HL-60 (cell line): ENCODE measurements at regions not wholly inside any gene's neighbourhood (a gene's known extent, or its start where the extent isn't known, plus 50 kb on each side); places are given as distances from the start of the nearest gene placed in this dataset.

Experiments
- DNase-seq, 2 experiments: peaks; one replicate each; pipeline ENCODE4 v3.0.0-alpha.2; 2010 to 2020; ENCODE audit warnings: low read depth in 1 of 2, low spot score in 1 of 2
- H3K27ac ChIP-seq: fragments of 250-450 bp; sonication (Bioruptor Pico); replicated peaks from 2 replicates; pipeline ENCODE4 v1.5.1; 2020; ENCODE audit warnings: mild to moderate bottlenecking, moderate library complexity
- H3K27me3 ChIP-seq: fragments of 250-450 bp; sonication (Bioruptor Pico); 2 replicates; pipeline ENCODE4 v1.5.1; 2021; ENCODE audit warnings: mild to moderate bottlenecking, moderate library complexity; ENCODE audit not compliant: insufficient read depth, poor library complexity, severe bottlenecking
- H3K4me3 ChIP-seq: replicated peaks from 2 replicates; pipeline ENCODE4 v1.5.1; 2011; ENCODE audit warnings: mild to moderate bottlenecking, control low read depth, low read length; ENCODE audit not compliant: insufficient read depth
- CTCF ChIP-seq: IDR thresholded peaks from one replicate; pipeline ENCODE4 v1.5.1; 2011; ENCODE audit warnings: low read length, control low read depth, inconsistent platforms; ENCODE audit not compliant: insufficient read depth
- GABPA ChIP-seq: IDR thresholded peaks from 2 replicates; pipeline ENCODE4 v1.6.1; 2012; ENCODE audit warnings: low read depth
- POLR2AphosphoS5 ChIP-seq: IDR thresholded peaks from 2 replicates; pipeline ENCODE4 v1.6.1; 2012; ENCODE audit warnings: low read depth
- REST ChIP-seq: IDR thresholded peaks from 2 replicates; pipeline ENCODE4 v1.6.1; 2012; ENCODE audit warnings: low read depth; ENCODE audit not compliant: insufficient replicate concordance
- SPI1 ChIP-seq: IDR thresholded peaks from 2 replicates; pipeline ENCODE4 v1.6.1; 2012; ENCODE audit warnings: low read depth, mild to moderate bottlenecking, borderline replicate concordance

GRCh38 chr18:56517761-56518160 is 120.6 kb downstream of the TXNL1 start:
- H3K27ac ChIP-seq = no peak overlapping the region
- H3K4me3 ChIP-seq = no peak overlapping the region
- no peaks in the 10 kb centered on the region for H3K27me3 ChIP-seq
- no peak for DNase-seq
- TF ChIP-seq CTCF = no peak
- TF ChIP-seq GABPA = no peak
- TF ChIP-seq REST = no peak
- TF ChIP-seq POLR2AphosphoS5 = no peak
- TF ChIP-seq SPI1 = no peak

GRCh38 chr18:56517196-56517595 is 121.2 kb downstream of the TXNL1 start:
- Histone ChIP-seq H3K27me3 (no peaks in the 10 kb centered on the region), H3K27ac (no peak overlapping the region), H3K4me3 (no peak overlapping the region)
- TF ChIP-seq GABPA (no peak), CTCF (no peak), SPI1 (no peak), POLR2AphosphoS5 (no peak), REST (no peak)
- DNase-seq = no peak

GRCh38 chr18:56516789-56517188 is 121.6 kb downstream of the TXNL1 start:
- no peak overlapping the region for H3K4me3 ChIP-seq
- no peak overlapping the region for H3K27ac ChIP-seq
- TF ChIP-seq CTCF (no peak), GABPA (no peak), REST (no peak), SPI1 (no peak), POLR2AphosphoS5 (no peak)
- H3K27me3 ChIP-seq = no peaks in the 10 kb centered on the region
- DNase-seq = no peak
